Astrocyte (in vitro differentiated cells and primary cell): ENCODE measurements at regions not wholly inside any gene's neighbourhood (a gene's known extent, or its start where the extent isn't known, plus 50 kb on each side); places are given as distances from the start of the nearest gene placed in this dataset.
"Not testable (repeated sequence)": the region's sequence is repeated elsewhere in the genome, so short reads cannot be mapped to it uniquely, and the experiment has no call there.

Source experiments
- DNase-seq: peaks from one replicate; pipeline ENCODE4 v3.0.0-alpha.2; 2010; ENCODE audit warnings: low read depth
- FAIRE-seq: peaks from 2 replicates; lab custom pipeline; 2011; peaks lifted over from hg19 to GRCh38; lab: Jason Lieb, UNC
- H2AFZ ChIP-seq: 2 replicates; pipeline ENCODE4 v1.6.0; 2012; ENCODE audit warnings: low read depth, low read length, inconsistent platforms
- H3K27ac ChIP-seq: 2 replicates; pipeline ENCODE4 v1.5.1; 2011; ENCODE audit warnings: low read depth, low read length, inconsistent platforms
- H3K27me3 ChIP-seq: 2 replicates; pipeline ENCODE4 v1.6.0; 2011; ENCODE audit warnings: low read length, inconsistent platforms; ENCODE audit not compliant: insufficient read depth
- H3K36me3 ChIP-seq: 2 replicates; pipeline ENCODE4 v1.5.1; 2011; ENCODE audit warnings: low read length, inconsistent platforms; ENCODE audit not compliant: insufficient read depth
- H3K4me1 ChIP-seq: 2 replicates; pipeline ENCODE4 v1.5.1; 2011; ENCODE audit warnings: low read length, inconsistent platforms; ENCODE audit not compliant: insufficient read depth
- H3K4me2 ChIP-seq: 2 replicates; pipeline ENCODE4 v1.6.0; 2012; ENCODE audit warnings: low read length, inconsistent platforms
- H3K4me3 ChIP-seq: 2 replicates; pipeline ENCODE4 v1.5.1; 2011; ENCODE audit warnings: low read depth, mild to moderate bottlenecking, low read length, inconsistent platforms; ENCODE audit not compliant: insufficient read depth
- H3K79me2 ChIP-seq: 2 replicates; pipeline ENCODE4 v1.6.0; 2012; ENCODE audit warnings: mild to moderate bottlenecking, low read length, inconsistent platforms; ENCODE audit not compliant: insufficient read depth
- H3K9ac ChIP-seq: 2 replicates; pipeline ENCODE4 v1.6.0; 2012; ENCODE audit warnings: mild to moderate bottlenecking, low read length, inconsistent platforms
- H3K9me3 ChIP-seq: 2 replicates; pipeline ENCODE4 v1.5.1; 2012; ENCODE audit warnings: low read depth, mild to moderate bottlenecking, low read length, inconsistent platforms; ENCODE audit not compliant: insufficient read depth
- H4K20me1 ChIP-seq: 2 replicates; pipeline ENCODE4 v1.6.0; 2012; ENCODE audit warnings: low read length, inconsistent platforms; ENCODE audit not compliant: insufficient read depth
- H3K27ac Mint-ChIP-seq: one replicate; pipeline ENCODE4 v1.8.0; 2021; ENCODE audit warnings: mild to moderate bottlenecking, mixed read lengths; ENCODE audit not compliant: unreplicated experiment
- H3K27me3 Mint-ChIP-seq: one replicate; pipeline ENCODE4 v1.8.0; 2021; ENCODE audit warnings: low read depth, mixed read lengths; ENCODE audit not compliant: unreplicated experiment
- H3K36me3 Mint-ChIP-seq: one replicate; pipeline ENCODE4 v1.8.0; 2021; ENCODE audit warnings: low read depth, mixed read lengths; ENCODE audit not compliant: unreplicated experiment
- H3K4me1 Mint-ChIP-seq: one replicate; pipeline ENCODE4 v1.8.0; 2021; ENCODE audit warnings: low read depth, mixed read lengths; ENCODE audit not compliant: unreplicated experiment
- H3K4me3 Mint-ChIP-seq: one replicate; pipeline ENCODE4 v1.8.0; 2021; ENCODE audit warnings: mild to moderate bottlenecking, moderate library complexity, mixed read lengths; ENCODE audit not compliant: unreplicated experiment
- H3K9me3 Mint-ChIP-seq: one replicate; pipeline ENCODE4 v1.8.0; 2021; ENCODE audit warnings: mild to moderate bottlenecking, mixed read lengths; ENCODE audit not compliant: unreplicated experiment
- EZH2 ChIP-seq: IDR thresholded peaks from 2 replicates; pipeline ENCODE4 v1.6.1; 2012; ENCODE audit warnings: mild to moderate bottlenecking, low read length, inconsistent platforms; ENCODE audit not compliant: insufficient read depth
- TF ChIP-seq, protein P1 (sequence below): IDR thresholded peaks from 2 replicates; pipeline ENCODE4 v1.5.1; 2011; ENCODE audit warnings: low read depth, mild to moderate bottlenecking, inconsistent platforms, low read length, moderate library complexity; ENCODE audit not compliant: insufficient read depth

DNA sequence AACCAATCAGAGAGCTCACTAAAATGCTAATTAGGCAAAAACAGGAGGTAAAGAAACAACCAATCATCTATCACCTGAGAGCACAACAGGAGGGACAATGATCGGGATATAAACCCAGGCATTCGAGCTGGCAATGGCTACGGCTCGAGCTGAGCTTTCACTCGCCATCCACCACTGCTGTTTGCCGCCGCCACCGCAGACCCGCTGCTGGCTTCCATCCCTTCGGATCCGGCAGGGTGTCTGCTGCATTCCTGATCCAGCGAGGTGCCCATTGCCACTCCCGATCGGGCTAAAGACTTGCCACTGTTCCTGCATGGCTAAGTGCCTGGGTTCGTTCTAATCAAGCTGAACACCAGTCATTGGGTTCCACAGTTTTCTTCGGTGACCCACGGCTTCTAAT lies 236.7 kb upstream of the DLGAP1 start:
- no peak overlapping the region for H3K4me3 ChIP-seq
- no peaks in the 10 kb centered on the region for H3K36me3 ChIP-seq
- Mint-ChIP-seq H3K36me3 (no peaks in the 10 kb centered on the region), H3K4me1 (no peaks in the 10 kb centered on the region), H3K27me3 (no peaks in the 10 kb centered on the region), H3K9me3 (peaks cover 10% of the 10 kb centered on the region), H3K4me3 (no peak overlapping the region), H3K27ac (no peak overlapping the region)
- H4K20me1 ChIP-seq, result no peaks in the 10 kb centered on the region
- no peak overlapping the region for H3K27ac ChIP-seq
- DNase-seq (no peak), FAIRE-seq (no peak)
- H2AFZ ChIP-seq, result no peak overlapping the region
- no peaks in the 10 kb centered on the region for H3K4me1 ChIP-seq
- TF ChIP-seq, protein P1, sequence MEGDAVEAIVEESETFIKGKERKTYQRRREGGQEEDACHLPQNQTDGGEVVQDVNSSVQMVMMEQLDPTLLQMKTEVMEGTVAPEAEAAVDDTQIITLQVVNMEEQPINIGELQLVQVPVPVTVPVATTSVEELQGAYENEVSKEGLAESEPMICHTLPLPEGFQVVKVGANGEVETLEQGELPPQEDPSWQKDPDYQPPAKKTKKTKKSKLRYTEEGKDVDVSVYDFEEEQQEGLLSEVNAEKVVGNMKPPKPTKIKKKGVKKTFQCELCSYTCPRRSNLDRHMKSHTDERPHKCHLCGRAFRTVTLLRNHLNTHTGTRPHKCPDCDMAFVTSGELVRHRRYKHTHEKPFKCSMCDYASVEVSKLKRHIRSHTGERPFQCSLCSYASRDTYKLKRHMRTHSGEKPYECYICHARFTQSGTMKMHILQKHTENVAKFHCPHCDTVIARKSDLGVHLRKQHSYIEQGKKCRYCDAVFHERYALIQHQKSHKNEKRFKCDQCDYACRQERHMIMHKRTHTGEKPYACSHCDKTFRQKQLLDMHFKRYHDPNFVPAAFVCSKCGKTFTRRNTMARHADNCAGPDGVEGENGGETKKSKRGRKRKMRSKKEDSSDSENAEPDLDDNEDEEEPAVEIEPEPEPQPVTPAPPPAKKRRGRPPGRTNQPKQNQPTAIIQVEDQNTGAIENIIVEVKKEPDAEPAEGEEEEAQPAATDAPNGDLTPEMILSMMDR, result no peak
- no peak for TF ChIP-seq EZH2
- no peak overlapping the region for H3K9ac ChIP-seq
- no peaks in the 10 kb centered on the region for H3K79me2 ChIP-seq
- H3K4me2 ChIP-seq, result no peak overlapping the region
- H3K9me3 ChIP-seq, result no peaks in the 10 kb centered on the region
- H3K27me3 ChIP-seq, result no peaks in the 10 kb centered on the region

DNA sequence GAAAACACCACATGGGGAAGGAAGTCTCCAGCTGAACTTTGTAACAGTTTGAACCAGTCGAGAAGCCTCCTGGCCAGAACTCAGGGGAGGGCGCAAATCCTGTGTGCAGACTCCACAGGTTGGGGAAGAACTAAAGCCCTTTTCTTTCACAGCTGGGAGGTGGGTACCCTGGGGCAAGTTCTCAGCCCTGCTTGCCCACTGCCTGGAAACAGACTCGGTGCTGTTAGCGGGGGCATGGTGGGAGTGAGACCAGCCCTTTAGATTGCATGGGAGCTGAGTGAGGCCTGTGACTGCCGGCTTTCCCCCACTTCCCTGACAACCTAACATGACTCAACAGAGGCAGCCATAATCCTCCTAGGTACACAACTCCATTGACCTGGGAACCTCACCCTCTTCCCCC lies 223.6 kb upstream of the DLGAP1 start:
- H3K27me3 Mint-ChIP-seq, H3K4me1 ChIP-seq, H2AFZ ChIP-seq, FAIRE-seq, H3K27ac ChIP-seq, H3K4me3 Mint-ChIP-seq, H3K9me3 ChIP-seq, H3K79me2 ChIP-seq, H3K27ac Mint-ChIP-seq, H3K9ac ChIP-seq, H3K36me3 ChIP-seq, DNase-seq, H3K4me1 Mint-ChIP-seq, H4K20me1 ChIP-seq, H3K9me3 Mint-ChIP-seq, H3K4me2 ChIP-seq, H3K27me3 ChIP-seq, H3K4me3 ChIP-seq, H3K36me3 Mint-ChIP-seq: not testable (repeated sequence)

DNA sequence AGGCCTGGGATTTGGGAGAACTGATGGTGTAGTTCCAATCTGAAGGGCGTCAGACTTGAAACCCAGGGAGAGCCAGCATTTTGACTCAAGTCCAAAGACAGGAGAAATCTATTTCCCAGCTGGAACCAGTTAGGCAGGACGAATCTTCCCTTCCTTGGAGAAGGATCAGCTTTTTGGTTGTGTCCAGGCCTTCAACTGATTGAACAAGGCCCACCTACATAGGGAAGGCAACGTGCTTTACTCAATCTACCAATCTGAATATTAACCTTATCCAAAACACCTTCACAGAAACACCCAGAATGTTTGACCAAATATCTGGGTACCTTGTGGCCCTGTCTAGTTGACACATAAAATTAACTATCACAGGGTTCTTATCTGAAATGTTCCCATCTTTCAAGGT lies 221.9 kb upstream of the DLGAP1 start:
- Histone ChIP-seq H2AFZ (no peak overlapping the region), H4K20me1 (no peaks in the 10 kb centered on the region), H3K4me3 (no peak overlapping the region), H3K27me3 (no peaks in the 10 kb centered on the region), H3K27ac (no peak overlapping the region), H3K36me3 (no peaks in the 10 kb centered on the region), H3K9ac (no peak overlapping the region), H3K9me3 (peaks cover 5% of the 10 kb centered on the region), H3K4me1 (no peaks in the 10 kb centered on the region), H3K79me2 (no peaks in the 10 kb centered on the region), H3K4me2 (no peak overlapping the region)
- H3K4me3 Mint-ChIP-seq, result no peak overlapping the region
- H3K36me3 Mint-ChIP-seq, result no peaks in the 10 kb centered on the region
- peaks cover 6% of the 10 kb centered on the region for H3K9me3 Mint-ChIP-seq
- H3K4me1 Mint-ChIP-seq, result no peaks in the 10 kb centered on the region
- H3K27me3 Mint-ChIP-seq, result no peaks in the 10 kb centered on the region
- H3K27ac Mint-ChIP-seq, result no peak overlapping the region
- TF ChIP-seq EZH2, result no peak
- TF ChIP-seq, protein P1, result no peak
- no peak for FAIRE-seq
- no peak for DNase-seq
